RKO (cell line): ENCODE measurements at regions not wholly inside any gene's neighbourhood (a gene's known extent, or its start where the extent isn't known, plus 50 kb on each side); places are given as distances from the start of the nearest gene placed in this dataset.

Experiments
- DNase-seq: peaks from one replicate; pipeline ENCODE4 v3.0.0-alpha.2; 2016; ENCODE audit warnings: low spot score

GRCh38 chr20:55597526-55597925, 407.8 kb downstream of the CBLN4 start:
- DNase-seq: no peak

- no peak for DNase-seq
These were observed 408.9 kb downstream of the CBLN4 start for GRCh38 chr20:55596431-55596830.

GRCh38 chr20:55592866-55593265, 412.5 kb downstream of the CBLN4 start:
- no peak for DNase-seq

- DNase-seq: no peak
These were observed 418.7 kb downstream of the CBLN4 start for GRCh38 chr20:55586610-55587009.

GRCh38 chr20:55584964-55585363, 420.4 kb downstream of the CBLN4 start:
- no peak for DNase-seq

- DNase-seq: no peak
These were observed 421.0 kb downstream of the CBLN4 start for GRCh38 chr20:55584307-55584706.

GRCh38 chr20:55583036-55583435, 422.3 kb downstream of the CBLN4 start:
- no peak for DNase-seq

GRCh38 chr20:55582498-55582897, 422.8 kb downstream of the CBLN4 start:
- DNase-seq: no peak

- no peak for DNase-seq
These were observed 423.8 kb downstream of the CBLN4 start for GRCh38 chr20:55581519-55581918.

GRCh38 chr20:55580475-55580874, 424.8 kb downstream of the CBLN4 start:
- no peak for DNase-seq

- no peak for DNase-seq
These were observed 425.5 kb downstream of the CBLN4 start for GRCh38 chr20:55579802-55580201.

GRCh38 chr20:55576981-55577380, 428.3 kb downstream of the CBLN4 start:
- no peak for DNase-seq

- DNase-seq: no peak
These were observed 436.2 kb downstream of the CBLN4 start for GRCh38 chr20:55569084-55569483.

- no peak for DNase-seq
These were observed 437.5 kb downstream of the CBLN4 start for GRCh38 chr20:55567826-55568225.

GRCh38 chr20:55565096-55565773, 440.1 kb downstream of the CBLN4 start:
- DNase-seq: no peak

- DNase-seq: no peak
These were observed 444.1 kb downstream of the CBLN4 start for GRCh38 chr20:55561259-55561658.

GRCh38 chr20:55557191-55557590, 448.1 kb downstream of the CBLN4 start:
- DNase-seq: no peak

- DNase-seq: no peak
These were observed 450.2 kb downstream of the CBLN4 start for GRCh38 chr20:55555075-55555650.

- no peak for DNase-seq
These were observed 460.7 kb downstream of the CBLN4 start for GRCh38 chr20:55544638-55545037.

GRCh38 chr20:55540486-55540885, 464.8 kb downstream of the CBLN4 start:
- DNase-seq: no peak

GRCh38 chr20:55540013-55540412, 465.3 kb downstream of the CBLN4 start:
- peak; percentile 42 for DNase-seq

- no peak for DNase-seq
These were observed 466.9 kb downstream of the CBLN4 start for GRCh38 chr20:55538261-55538908.

- DNase-seq: no peak
These were observed 470.0 kb downstream of the CBLN4 start for GRCh38 chr20:55535366-55535765.

- no peak for DNase-seq
These were observed 471.7 kb downstream of the CBLN4 start for GRCh38 chr20:55533632-55534031.
